ENCODE measurements at regions not wholly inside any gene's neighbourhood (a gene's known extent, or its start where the extent isn't known, plus 50 kb on each side); places are given as distances from the start of the nearest gene placed in this dataset.

DNA sequence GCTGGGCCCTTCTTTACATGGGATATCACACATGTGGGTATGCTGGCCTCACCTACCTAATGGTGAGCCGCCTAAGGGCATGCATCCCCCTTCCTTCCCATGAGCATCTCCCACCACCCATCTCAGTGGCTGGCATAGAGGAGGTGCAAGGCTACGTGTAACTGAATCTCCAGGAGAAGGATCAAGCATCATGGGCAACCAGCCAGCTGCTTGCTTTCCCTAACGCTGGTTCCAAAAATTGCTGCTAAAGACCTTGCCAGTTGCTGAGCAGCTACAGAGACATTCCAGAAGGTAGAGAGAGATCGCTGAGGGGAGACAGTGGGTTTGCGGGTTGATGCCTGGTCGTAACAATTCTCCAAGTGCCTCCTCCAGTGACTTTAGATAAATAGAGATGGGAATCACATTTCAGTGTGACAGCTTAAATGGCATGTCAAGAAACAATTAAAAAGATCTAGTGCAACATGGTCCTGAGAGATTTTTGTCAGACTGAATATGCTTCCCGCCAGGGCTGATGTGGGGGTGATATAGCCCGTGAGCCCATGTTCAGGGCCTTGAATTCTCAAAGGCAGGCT, 378.4 kb upstream of the CDH5 start:
- Histone ChIP-seq H3K4me1 (peaks cover 0 to 18% (median 0%) of the 10 kb centered on the region in 4 donors), H3K9me3 (no peaks in the 10 kb centered on the region), H3K36me3 (no peaks in the 10 kb centered on the region), H3K27ac (no peak overlapping the region), H3K4me3 (no peak overlapping the region), H3K27me3 (no peaks in the 10 kb centered on the region)
- TF ChIP-seq POLR2AphosphoS5 (IDR thresholded peaks at IDR 0.05), result no peak
- no peak for TF ChIP-seq POLR2A (IDR thresholded peaks at IDR 0.05)
- TF ChIP-seq EP300 (IDR thresholded peaks at IDR 0.05), result no peak
- TF ChIP-seq, protein P1, sequence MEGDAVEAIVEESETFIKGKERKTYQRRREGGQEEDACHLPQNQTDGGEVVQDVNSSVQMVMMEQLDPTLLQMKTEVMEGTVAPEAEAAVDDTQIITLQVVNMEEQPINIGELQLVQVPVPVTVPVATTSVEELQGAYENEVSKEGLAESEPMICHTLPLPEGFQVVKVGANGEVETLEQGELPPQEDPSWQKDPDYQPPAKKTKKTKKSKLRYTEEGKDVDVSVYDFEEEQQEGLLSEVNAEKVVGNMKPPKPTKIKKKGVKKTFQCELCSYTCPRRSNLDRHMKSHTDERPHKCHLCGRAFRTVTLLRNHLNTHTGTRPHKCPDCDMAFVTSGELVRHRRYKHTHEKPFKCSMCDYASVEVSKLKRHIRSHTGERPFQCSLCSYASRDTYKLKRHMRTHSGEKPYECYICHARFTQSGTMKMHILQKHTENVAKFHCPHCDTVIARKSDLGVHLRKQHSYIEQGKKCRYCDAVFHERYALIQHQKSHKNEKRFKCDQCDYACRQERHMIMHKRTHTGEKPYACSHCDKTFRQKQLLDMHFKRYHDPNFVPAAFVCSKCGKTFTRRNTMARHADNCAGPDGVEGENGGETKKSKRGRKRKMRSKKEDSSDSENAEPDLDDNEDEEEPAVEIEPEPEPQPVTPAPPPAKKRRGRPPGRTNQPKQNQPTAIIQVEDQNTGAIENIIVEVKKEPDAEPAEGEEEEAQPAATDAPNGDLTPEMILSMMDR (IDR thresholded peaks at IDR 0.05), result no peak
- intact Hi-C loops (cut with DNase I; ENCODE audit: low total_unique reads), result no loop called here
- peak in 1 of 2 donors; percentile 22 for DNase-seq
- 65 to 86% (median 73%) methylated on average over 7 to 8 of the region's 8 CpGs for WGBS, 5 donors

DNA sequence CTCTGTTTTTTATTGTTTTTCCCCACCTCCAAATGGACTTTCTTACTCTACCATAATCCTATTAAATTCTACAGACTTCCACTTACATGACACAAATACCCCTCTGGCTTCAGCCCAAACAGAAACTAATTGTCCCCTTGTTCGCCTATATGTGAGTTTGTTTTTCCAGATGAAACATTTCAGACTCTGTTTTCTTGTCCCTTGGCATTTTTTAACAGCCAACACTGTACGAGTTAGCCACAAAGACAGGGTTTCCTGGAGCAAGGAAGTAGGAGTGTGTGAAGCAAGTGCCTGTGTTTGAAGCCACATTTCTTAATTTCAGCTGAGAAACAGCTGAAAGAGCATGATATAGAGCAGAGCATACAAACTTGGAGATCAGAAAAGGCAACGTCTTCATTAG, 382.2 kb upstream of the CDH5 start:
- no peak for DNase-seq
- H3K27ac ChIP-seq, result no peak overlapping the region
- 27 to 56% (median 40%) methylated on average over 3 of the region's 3 CpGs for WGBS, 5 donors

DNA sequence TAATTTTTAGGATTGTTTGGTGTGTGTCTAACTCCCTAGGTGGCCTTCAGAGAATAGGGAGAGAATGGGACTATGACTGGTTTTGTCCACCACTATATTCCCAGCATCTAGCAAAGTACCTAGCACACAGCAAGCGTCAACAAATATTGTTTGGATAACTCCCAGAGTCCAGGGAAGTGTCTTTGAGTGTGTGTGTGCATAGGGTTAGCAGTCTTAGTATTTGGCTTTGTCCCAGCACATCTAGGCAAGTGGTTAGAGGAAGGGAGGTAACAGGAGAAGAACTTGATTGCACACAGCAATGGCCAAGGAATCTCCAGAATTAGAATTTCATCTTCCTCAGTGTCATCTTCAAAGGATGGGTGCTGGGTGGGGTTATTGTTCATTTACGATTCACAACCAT, 385.4 kb upstream of the CDH5 start:
- H3K27me3 ChIP-seq, result no peaks in the 10 kb centered on the region
- no peaks in the 10 kb centered on the region for H3K4me1 ChIP-seq
- no peak overlapping the region for H3K27ac ChIP-seq
- H3K4me3 ChIP-seq, result no peak overlapping the region
- TF ChIP-seq EP300 (IDR thresholded peaks at IDR 0.05) (no peak), POLR2A (IDR thresholded peaks at IDR 0.05) (no peak), POLR2AphosphoS5 (IDR thresholded peaks at IDR 0.05) (no peak)
- TF ChIP-seq, protein P1 (IDR thresholded peaks at IDR 0.05), result no peak
- WGBS, 5 donors, result 61 to 73% (median 66%) methylated on average over 2 of the region's 2 CpGs
- H3K9me3 ChIP-seq, result no peaks in the 10 kb centered on the region
- intact Hi-C loops (cut with DNase I; ENCODE audit: low total_unique reads), result no loop called here
- H3K36me3 ChIP-seq, result no peaks in the 10 kb centered on the region
- DNase-seq, result no peak

More for the DNA sequence above, 382.2 kb upstream of the CDH5 start:
- TF ChIP-seq, protein P1 (IDR thresholded peaks at IDR 0.05), result no peak
- TF ChIP-seq POLR2AphosphoS5 (IDR thresholded peaks at IDR 0.05), result no peak
- TF ChIP-seq POLR2A (IDR thresholded peaks at IDR 0.05), result no peak
- no peak for TF ChIP-seq EP300 (IDR thresholded peaks at IDR 0.05)
- Histone ChIP-seq H3K4me1 (peaks cover 0 to 6% (median 0%) of the 10 kb centered on the region in 4 donors), H3K36me3 (no peaks in the 10 kb centered on the region), H3K9me3 (no peaks in the 10 kb centered on the region), H3K4me3 (no peak overlapping the region), H3K27me3 (no peaks in the 10 kb centered on the region)
- intact Hi-C loops (cut with DNase I; ENCODE audit: low total_unique reads), result no loop called here

DNA sequence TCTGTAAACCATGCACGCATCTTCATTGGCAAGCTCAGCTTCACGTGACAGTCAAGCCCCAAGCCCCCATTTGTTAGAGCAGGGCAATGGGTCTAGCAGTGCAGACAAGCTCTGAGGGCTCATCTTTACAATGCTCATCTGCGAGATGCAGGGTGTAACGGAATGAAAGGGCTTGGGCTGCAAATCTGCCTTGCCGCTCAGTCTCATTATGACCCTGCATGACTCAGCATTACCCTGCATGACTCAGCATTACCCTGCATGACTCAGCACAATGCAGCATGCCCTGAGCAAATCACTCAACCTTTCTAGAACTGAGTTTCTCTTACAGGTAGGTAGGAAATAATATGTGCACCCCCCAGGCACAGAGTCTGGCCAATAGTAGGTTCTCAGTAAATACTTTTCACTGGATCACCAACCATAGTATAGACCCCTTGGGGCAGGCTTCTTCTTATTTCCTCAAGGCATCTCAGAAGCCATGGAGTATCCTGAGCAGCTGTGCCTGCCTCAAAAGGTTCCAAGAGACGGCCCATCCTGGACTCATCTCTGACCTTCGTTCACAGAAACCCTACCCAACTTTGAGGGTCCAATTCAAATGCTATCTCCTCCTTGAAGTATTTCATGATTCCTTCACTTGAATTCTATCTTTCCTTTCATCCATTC, 391.3 kb upstream of the CDH5 start:
- Histone ChIP-seq H3K36me3 (no peaks in the 10 kb centered on the region), H3K27ac (no peak overlapping the region), H3K9me3 (peaks cover 0 to 4% (median 0%) of the 10 kb centered on the region in 4 donors), H3K27me3 (no peaks in the 10 kb centered on the region), H3K4me3 (no peak overlapping the region), H3K4me1 (no peaks in the 10 kb centered on the region)
- 59 to 88% (median 85%) methylated on average over 7 of the region's 7 CpGs for WGBS, 5 donors
- intact Hi-C loops (cut with DNase I; ENCODE audit: low total_unique reads), result no loop called here
- TF ChIP-seq POLR2AphosphoS5 (IDR thresholded peaks at IDR 0.05), result no peak
- TF ChIP-seq EP300 (IDR thresholded peaks at IDR 0.05), result no peak
- TF ChIP-seq, protein P1 (IDR thresholded peaks at IDR 0.05), result no peak
- no peak for TF ChIP-seq POLR2A (IDR thresholded peaks at IDR 0.05)
- no peak for DNase-seq
